SKM-1 (cell line): ENCODE measurements at regions not wholly inside any gene's neighbourhood (a gene's known extent, or its start where the extent isn't known, plus 50 kb on each side); places are given as distances from the start of the nearest gene placed in this dataset.

Experiments
- DNase-seq: peaks from one replicate; lab custom pipeline; 2025; ENCODE audit not compliant: unreplicated experiment; lab: John Stamatoyannopoulos, UW

DNA sequence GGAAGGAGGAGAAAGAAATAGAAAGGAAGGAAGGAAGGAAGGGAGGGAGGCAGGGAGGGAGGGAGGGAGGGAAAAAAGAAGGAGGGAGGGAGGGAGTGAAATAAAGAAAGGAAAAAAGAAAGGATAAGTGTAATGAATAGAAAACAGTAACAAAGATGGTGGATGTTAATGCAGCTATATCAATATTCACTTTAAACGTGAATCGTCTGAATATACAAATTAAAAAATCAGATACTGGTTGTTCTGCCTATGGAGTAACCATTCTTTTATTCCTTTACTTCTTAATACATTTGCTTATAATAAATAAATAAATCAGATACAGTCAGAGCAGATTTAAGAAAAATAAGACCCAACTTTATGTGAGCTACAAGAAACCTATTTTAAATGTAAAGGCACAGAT, 1520.4 kb downstream of the TBC1D22A start:
- DNase-seq: no peak

DNA sequence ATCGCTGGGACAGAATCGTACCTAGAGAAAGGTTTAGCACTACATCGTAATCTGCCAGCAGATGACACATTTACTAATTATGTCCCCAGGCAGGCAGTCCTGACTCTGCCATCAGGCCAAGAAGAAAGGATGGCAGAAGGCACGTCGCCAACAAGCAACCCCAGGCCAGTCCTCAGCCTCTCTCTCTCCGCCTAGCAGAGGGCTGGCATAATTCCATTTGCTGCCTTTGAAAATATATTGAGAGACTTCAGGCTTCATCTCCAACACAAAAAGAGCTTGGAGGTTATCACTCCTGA, 1517.0 kb downstream of the TBC1D22A start:
- DNase-seq: no peak

DNA sequence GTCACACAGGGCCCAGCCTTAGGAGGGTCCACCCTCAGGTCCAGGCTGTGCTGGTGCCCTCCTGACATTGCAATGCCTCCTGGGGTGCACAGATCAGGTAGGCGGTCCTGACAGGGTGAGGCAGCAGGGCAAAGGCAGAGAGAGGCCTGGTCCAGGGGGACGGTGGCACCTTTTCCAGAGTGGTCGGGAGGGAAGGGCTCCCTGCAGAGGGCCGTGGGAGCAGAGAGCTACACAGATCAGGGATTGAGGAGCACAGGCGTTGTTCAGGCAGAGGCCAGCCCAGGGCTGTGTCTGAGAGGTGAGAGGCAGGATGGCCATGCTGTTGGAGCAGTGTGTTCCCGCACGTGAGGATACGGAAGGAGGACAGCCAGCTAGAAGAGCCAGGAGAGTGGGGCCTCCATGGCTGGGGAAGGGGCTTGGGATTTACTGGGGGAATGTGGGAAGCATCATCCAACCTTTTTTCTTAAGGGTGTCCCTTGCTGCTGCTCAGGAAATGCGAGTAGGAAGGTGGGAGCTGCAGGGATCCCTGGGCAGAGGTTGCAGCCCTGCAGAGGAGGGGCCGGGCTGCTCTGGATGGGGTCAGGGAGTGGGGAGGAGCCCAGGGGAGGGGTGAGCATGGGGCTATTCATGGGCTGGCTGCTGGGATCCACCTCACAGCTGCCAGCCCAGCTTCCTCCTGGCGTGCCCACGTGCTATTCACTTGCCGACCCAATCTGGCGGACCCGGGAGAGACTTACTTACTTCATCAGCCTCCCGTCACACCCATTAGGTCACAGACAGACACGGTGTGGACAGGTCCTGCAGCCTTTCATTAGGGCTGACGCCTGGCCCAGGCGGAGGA, 1516.4 kb downstream of the TBC1D22A start:
- no peak for DNase-seq

DNA sequence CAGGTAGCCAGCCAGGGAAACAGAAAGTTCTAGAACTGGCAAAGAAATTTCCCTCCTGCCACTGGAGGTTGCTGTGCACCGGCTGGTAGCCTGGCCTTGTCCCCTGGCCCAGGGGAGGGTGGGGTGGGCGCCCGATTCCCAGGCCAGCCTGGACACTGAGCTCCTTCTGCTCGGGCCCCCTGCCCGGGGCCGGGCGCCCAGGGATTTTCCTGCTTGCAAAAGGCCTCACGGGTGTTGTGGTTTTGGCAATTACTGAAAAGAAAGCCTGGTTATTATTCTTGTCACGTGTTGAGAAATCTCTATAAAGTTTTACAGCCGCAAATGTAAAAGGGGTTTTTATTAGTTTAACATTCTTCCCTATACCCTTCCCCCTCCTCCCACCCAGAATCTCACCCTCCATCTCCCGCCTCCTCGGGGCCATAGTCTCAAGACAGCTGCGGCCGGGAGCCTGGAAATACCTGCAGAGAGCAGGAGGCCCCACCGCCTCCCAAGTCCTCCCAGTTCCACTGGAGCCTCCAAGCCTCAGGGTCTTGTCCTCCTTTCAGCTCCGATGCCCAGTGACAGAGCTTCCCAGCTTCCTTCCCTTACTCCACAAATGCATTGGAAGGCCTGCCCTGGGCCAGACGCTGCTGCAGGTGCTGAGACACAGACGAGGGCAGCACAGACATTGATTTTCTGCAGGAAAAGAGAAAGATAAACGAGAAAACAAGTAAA, 1515.6 kb downstream of the TBC1D22A start:
- DNase-seq: no peak

DNA sequence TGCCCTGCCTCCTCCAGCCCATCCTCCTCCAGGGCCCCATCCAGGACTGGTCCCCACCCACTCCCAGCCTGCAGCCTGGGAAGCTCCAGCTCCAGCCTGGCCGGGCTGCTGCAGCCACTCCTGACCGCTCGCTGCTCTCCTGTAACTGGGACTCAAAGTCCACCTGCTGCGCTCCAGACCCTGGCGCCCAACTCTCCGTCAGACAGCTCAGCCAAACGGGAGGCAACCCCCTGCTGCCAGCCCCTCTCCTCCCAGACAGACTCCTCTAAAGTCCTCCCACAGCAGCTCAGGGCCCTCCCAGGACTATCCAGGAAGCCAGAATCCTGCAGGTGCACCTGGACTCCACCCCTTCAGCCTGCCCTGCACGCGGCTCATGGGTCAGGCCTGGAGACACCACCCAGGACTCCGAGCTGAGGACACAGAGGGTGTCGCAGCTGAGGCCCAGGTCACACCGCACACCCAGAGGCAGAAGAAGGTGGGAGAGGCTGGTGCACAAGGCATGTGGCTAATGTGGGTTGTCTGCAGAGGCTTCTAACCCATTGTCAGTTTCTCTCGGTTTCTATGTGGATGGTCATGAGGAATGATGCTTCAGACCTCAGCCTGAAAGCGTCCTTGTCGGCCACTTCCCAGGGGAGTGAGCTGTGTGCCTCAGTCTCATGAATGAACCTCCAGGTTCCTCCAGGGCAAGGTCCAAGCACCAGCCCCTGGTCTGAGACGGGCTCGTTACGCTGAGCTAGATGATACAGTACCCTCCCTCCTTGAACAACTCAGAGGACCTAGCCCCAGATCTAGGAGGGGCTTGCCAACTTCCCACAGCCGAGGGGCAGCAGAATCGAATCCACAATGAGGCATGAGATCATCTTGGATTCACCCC, 1514.8 kb downstream of the TBC1D22A start:
- DNase-seq: no peak

DNA sequence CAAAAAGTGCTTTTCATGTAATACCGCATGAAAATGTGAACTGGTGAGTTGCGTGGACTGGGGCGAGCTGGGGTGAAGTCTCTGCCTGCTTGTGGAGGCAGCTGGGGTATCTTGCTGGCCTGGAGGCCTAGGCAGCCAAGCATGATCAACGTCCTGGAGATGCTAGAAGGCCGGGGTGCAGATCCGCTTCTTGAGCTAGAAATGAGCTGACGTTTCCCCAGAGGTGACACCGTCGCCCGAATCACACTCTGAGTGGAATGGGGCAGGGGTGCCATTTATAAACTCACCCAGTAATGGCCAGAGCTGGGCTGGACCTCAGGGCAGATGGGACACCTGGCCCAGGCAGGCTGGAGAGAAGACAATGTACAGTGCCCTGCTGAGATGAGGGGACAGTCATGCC, 1513.0 kb downstream of the TBC1D22A start:
- no peak for DNase-seq

DNA sequence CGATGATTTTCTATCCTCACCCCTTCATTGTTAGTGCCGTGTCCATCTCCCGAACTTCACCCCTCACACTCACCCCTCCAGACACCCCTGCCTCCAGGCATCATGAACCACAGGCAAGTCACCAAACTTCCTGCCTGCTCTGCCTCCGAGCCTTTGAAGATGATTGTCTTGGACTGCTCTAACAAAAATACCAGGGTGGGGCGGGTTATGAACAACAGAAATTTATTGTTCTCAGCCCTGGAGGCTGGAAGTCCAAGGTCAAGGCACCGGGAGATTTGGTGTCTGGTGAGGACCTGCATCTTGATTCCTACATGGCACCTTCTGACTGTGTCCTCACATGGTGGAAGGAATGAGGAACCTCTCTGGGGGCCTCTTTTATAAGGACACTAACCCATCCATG, 1508.3 kb downstream of the TBC1D22A start:
- DNase-seq: no peak

DNA sequence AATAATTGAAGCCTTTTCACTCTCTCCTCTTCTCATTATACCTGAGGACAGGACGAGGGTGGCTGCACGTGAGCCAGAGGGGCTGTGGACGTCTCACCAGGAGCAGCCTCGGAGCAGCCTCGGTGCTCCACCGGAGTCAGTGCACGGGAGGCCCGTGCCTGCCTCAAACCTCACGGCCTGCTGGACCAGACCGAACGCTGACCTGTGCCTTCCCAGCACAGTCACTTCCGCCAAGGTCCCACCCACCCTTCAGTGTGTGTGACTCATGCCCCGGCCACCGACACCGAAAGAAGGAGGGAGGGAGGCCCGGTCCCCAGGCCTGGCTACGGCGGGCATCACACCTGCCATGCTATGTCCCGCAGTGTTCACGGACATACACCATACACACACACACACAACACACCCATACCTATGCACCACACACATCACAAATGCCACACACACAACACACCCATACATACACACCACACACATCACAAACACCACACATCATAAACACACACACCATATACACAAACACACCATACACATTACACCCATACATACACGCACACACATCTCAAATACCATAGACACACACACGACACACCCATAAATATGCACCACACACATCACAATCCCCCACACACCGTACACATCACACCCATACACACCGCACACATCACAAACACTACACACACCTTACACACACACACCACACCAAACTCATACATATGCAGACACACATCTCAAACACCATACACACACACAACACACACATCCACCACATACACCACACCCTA, 1506.5 kb downstream of the TBC1D22A start:
- no peak for DNase-seq

DNA sequence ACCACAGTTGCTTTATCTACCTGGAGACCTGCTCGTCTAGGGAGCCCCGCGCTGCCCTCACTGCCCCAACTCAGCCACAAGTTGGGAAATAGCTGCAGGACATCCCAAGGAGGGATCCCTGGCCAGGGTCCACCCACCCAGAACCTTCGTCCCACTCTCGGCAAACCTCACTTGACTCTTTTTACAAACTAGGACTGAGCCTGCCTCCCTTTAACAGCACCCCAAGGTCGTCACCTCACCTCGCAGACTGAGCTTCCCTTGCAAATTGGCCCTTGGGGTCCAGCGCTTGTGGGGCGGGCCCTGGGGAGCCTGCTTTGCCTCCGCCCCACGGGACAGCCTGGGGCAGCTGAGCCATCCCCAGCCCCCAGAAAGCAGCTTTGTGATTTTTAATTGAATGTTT, 1505.8 kb downstream of the TBC1D22A start:
- no peak for DNase-seq

DNA sequence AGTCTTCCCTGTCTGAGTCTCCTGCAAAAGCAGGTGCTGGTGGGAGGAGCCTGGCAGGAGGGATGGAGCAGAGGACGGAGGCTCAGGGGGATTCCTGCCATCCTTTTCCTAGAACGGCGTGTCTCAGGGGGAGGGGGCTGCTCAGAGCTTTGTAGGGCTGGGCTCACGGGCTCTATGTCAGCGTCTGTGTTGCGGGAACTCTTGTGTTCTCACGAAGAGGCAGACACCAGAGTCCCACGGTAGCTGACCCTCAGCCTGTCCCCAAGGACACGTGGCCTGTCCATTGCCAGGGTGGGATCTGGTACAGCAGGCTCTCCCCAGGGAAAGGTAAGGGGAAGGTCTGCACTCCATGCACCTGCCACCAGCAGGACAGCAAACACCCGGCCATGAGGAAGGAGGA, 1505.2 kb downstream of the TBC1D22A start:
- DNase-seq: no peak

DNA sequence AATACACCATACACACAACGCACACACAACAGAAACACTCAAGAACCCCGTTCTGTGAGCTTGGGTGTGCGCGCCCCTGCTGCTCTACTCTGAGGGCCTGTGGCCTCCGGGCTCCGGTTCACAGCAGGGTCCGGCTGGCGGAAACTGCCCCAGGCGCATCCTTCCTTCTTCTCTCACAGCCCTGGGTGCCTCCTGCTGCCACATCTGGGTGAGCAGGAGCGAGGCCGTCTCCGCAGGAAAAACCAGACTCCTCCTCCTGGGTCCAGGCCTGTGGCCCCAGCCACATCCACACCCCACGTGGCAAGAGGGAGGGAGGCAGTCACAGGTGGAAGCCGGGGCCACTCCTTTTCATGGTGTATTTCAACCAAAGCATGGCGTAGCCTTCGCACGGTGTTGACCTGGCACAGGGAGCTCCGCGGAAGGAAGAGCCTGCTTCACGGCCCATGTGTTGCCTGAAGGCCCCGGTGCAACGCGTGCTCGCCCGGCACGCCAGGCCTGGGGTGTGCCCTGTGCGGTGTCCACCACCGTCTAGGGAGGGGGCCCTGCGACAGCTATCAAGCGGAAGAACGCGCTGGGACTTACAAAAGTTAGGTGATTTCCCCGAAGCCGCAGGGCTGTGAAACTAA, 1502.7 kb downstream of the TBC1D22A start:
- no peak for DNase-seq

DNA sequence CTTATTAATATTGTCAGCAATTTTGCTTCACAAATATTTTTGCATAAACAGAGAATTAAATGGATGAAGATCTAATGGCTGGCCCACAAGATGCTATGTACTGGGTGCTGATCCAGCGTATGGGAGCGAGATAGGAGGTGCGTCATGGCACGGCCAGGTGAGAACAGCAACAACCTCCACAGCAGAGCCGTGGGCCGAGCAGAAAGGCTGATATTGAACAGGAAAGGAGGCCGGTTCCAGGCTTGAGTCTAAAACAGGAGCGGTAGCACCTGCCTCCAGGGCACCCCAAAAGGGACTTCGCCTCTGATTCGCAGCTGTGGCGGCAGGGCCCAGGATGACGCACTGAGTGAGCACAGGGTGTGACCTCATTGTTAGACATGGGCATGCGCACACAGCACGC, 1502.1 kb downstream of the TBC1D22A start:
- DNase-seq: no peak

DNA sequence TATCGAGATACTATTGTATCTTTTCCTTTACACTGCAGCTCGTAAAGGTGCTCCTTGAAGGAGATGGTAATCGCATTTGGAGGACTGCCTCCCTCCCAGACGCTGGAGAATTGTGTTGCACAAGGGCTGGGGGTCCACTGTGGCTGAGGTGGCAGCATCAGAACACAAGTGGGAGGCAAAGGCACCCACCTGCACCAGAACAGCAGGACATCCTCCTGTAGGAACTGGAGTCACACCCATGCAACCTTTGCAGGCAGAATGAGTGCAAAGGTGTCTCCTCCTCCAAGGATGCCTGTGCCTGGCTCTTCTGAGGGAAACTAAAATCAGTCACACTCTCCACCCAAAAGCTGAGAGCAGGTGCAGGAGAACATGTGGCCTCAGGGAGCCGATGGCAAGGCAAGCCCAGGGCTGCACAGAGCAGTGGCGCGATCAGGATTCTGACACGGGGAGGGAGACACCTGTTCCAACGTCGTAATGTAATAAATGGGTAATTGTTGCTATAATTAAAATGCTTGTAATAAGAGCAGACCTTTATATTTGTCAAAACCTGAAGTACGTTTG, 1501.4 kb downstream of the TBC1D22A start:
- DNase-seq: no peak

DNA sequence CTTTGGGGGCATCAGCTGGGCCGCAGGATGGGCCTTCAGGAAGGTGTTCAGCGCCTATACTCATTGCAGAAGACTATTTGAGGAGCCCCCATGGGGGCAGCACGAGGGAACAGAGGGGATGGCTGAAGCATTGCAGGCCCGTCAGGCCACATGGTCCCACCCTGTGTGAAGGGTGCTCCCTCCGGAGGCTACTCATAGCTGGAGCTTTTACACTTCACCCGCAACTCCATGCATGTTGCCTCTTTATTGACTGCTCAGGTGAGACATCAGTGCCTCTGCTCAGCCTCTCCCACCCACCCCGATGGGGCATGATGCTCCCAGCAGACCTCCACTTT, 1500.9 kb downstream of the TBC1D22A start:
- no peak for DNase-seq

DNA sequence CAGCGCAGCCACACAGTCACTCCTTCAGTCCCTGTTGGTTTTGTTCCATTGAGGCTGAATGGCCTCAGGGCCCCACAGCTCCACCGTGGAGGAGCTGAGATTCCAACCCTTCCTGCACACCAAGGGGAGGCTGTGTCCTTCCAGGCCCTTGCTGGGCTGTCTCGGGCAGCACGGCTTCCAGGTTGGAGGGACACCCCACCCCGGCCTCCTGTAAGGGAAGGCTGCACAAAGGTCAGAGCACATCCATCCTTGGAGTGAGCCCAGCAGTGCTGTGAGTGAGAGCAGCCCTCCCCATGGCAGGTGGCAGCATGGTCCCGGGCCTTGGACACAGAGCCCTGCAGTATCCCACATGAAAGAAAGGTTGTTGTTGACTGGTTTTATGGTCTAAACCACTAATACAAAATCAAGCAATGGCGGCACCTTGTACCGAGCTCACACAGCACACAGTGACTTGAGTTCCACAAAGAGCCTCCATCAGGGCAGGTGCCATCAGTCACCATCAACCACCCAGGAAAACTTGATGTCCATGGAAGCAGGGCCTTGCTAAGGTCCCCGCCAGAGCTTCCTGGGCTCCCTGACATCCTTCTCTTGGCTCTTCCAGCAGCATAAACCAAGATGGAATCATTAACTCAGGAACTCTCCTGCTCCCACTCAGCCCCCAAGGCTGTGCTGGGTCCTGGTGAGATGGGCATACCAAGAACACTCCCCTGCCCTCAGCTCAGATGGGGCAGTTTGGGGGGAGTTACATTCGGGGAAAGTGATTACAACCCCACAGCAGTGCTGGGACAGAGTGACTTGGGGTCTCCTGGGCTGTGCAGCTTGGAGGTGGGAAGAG, 1500.4 kb downstream of the TBC1D22A start:
- DNase-seq: no peak

DNA sequence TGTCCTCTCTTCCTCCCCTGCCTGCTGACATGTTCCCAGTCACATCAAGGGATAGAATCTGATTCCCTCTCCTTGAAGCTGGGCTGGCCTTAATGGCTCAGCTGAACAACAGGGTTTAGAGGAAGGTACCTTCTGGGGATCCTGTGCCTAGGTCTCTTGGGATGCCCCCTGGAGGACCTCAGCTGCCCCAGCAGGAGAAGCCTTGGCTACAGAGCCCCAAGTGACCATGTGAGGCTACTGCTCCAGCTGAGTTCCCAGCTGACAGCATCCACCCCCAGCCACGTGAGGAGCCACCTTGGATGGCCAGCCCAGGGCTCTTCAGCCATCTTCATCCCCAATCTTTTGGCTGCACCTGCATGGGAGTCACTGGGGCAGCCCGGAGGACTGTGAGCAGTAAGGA, 1499.3 kb downstream of the TBC1D22A start:
- DNase-seq: no peak

DNA sequence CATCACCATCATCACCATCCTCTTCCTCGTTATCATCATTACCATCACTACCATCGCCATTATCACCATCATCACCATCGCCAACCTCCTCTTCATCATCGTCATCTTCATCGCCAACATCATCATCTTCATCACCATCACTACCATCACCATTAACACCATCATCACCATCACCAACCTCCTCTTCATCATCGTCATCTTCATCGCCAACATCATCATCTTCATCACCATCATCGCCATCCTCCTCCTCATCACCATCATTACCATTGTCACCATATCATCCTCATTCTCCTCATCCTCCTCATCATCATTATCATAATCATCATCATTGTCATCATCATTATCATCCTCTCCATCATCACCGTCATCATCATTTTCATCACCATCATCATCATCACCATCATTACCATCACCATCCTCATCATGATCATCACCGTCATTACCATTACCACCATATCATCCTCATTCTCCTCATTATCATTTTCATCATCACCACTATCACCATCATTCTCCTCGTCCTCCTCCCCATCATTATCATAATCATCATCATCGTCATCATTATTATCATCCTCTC, 1498.7 kb downstream of the TBC1D22A start:
- DNase-seq: no peak

DNA sequence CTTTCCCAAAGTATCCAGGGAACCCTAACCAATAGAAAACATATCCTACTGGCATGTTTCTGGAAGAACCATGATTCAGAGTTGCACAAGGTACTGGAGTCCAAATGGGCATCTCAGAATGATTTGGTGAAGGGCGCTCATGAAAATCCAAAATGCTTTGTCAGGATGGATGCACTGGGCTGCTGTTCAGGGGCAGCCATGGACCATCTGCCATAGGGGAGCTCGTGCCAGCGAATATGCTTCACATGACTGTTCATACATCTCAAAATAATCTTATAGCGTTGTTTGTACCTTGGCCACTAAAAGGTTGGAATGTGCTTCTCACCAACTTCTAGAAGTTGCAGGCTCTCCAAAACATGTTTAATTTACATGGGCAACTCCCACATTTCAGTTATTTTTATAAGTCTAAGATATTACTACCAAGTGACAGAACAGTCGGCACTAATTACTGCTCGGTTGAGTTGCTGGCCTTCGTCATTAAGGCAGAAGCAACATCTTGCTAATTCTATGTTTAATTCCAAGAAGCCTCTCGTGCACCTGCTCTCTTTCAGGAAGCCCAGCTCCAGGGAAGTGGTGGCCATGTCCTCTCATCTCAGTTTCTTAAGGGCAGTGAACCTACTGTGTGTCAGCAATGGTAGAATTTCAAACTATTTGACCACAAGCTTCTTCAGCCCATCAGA, 1497.7 kb downstream of the TBC1D22A start:
- no peak for DNase-seq

DNA sequence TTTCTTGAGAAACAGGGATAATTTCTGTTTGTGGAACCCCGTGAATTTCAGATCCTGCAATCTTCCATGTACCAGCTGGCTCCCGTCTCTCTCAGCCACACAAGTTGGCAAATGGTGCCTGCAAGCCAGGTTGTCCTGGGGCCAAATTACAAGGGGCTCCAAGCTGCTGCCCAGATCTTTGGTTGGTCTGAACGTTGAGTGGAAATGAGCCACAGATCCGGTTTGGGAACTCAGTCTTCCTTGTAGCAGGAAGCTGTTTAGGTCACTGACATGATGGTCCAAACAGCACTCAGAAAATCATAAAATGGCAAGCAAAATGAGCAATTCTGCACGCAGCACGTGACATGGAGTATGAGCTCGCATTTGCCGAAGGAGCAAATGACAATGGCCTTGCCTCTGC, 1496.4 kb downstream of the TBC1D22A start:
- no peak for DNase-seq
